H9 (cell line): ENCODE measurements at regions not wholly inside any gene's neighbourhood (a gene's known extent, or its start where the extent isn't known, plus 50 kb on each side); places are given as distances from the start of the nearest gene placed in this dataset.

Experiments used
- DNase-seq: peaks from one replicate; pipeline ENCODE4 v3.0.0-alpha.2; 2017
- H2AFZ ChIP-seq: one replicate; pipeline ENCODE4 v1.6.1; 2013; ENCODE audit warnings: mild to moderate bottlenecking, low read length, control low read depth, moderate library complexity
- H2AK5ac ChIP-seq: 2 replicates; pipeline ENCODE4 v1.6.1; 2013; ENCODE audit warnings: low read length, control low read depth, mixed read lengths; ENCODE audit not compliant: insufficient read length
- H2BK120ac ChIP-seq: one replicate; pipeline ENCODE4 v1.6.1; 2013; ENCODE audit warnings: low read depth, mild to moderate bottlenecking, low read length, control low read depth, inconsistent platforms; ENCODE audit not compliant: poor library complexity, severe bottlenecking
- H2BK12ac ChIP-seq: 2 replicates; pipeline ENCODE4 v1.6.1; 2013; ENCODE audit warnings: low read length, control low read depth, mixed read lengths, low read depth; ENCODE audit not compliant: insufficient read length
- H2BK15ac ChIP-seq: 2 replicates; pipeline ENCODE4 v1.6.1; 2013; ENCODE audit warnings: low read depth, low read length, control low read depth
- H2BK20ac ChIP-seq: one replicate; pipeline ENCODE4 v1.6.1; 2013; ENCODE audit warnings: low read depth, mild to moderate bottlenecking, low read length, control low read depth, inconsistent platforms; ENCODE audit not compliant: poor library complexity, severe bottlenecking
- H2BK5ac ChIP-seq: 2 replicates; pipeline ENCODE4 v1.6.1; 2013; ENCODE audit warnings: low read length, control low read depth, mixed read lengths; ENCODE audit not compliant: insufficient read length
- H3K14ac ChIP-seq: 2 replicates; pipeline ENCODE4 v1.6.1; 2013; ENCODE audit warnings: low read length, control low read depth; ENCODE audit not compliant: insufficient read depth
- H3K18ac ChIP-seq: 2 replicates; pipeline ENCODE4 v1.6.1; 2013; ENCODE audit warnings: low read depth, mild to moderate bottlenecking, mixed read lengths, low read length, control low read depth; ENCODE audit not compliant: insufficient read length
- H3K23ac ChIP-seq: 2 replicates; pipeline ENCODE4 v1.6.1; 2013; ENCODE audit warnings: low read length, control low read depth, mixed read lengths, low read depth; ENCODE audit not compliant: insufficient read length
- H3K23me2 ChIP-seq: 2 replicates; pipeline ENCODE4 v1.6.1; 2013; ENCODE audit warnings: low read depth, mild to moderate bottlenecking, mixed read lengths, low read length, control low read depth; ENCODE audit not compliant: insufficient read length, poor library complexity, severe bottlenecking
- H3K27ac ChIP-seq: 2 replicates; pipeline ENCODE4 v1.5.1; 2013; ENCODE audit warnings: low read length, control low read depth, mixed read lengths, low read depth; ENCODE audit not compliant: insufficient read length
- H3K27me3 ChIP-seq: 2 replicates; pipeline ENCODE4 v1.6.1; 2013; ENCODE audit warnings: low read length, control low read depth, inconsistent platforms; ENCODE audit not compliant: insufficient read depth
- H3K4ac ChIP-seq: 2 replicates; pipeline ENCODE4 v1.6.1; 2013; ENCODE audit warnings: low read depth, mild to moderate bottlenecking, control low read depth, inconsistent platforms, low read length, moderate library complexity
- H3K4me1 ChIP-seq: 2 replicates; pipeline ENCODE4 v1.6.1; 2013; ENCODE audit warnings: low read length, control low read depth, inconsistent platforms; ENCODE audit not compliant: insufficient read depth
- H3K4me2 ChIP-seq: 2 replicates; pipeline ENCODE4 v1.6.1; 2013; ENCODE audit warnings: low read length, control low read depth, mixed read lengths; ENCODE audit not compliant: insufficient read length, insufficient read depth
- H3K56ac ChIP-seq: 2 replicates; pipeline ENCODE4 v1.6.1; 2013; ENCODE audit warnings: low read depth, mild to moderate bottlenecking, mixed read lengths, low read length, control low read depth; ENCODE audit not compliant: insufficient read length
- H3K79me1 ChIP-seq: 2 replicates; pipeline ENCODE4 v1.6.1; 2013; ENCODE audit warnings: low read depth, mild to moderate bottlenecking, moderate library complexity, low read length, control low read depth, inconsistent platforms; ENCODE audit not compliant: insufficient read depth, poor library complexity, severe bottlenecking
- H3K79me2 ChIP-seq: 2 replicates; pipeline ENCODE4 v1.6.1; 2013; ENCODE audit warnings: low read length, control low read depth, inconsistent platforms; ENCODE audit not compliant: insufficient read depth
- H3K9ac ChIP-seq: 2 replicates; pipeline ENCODE4 v1.6.1; 2013; ENCODE audit warnings: low read length, control low read depth, mixed read lengths; ENCODE audit not compliant: insufficient read length; ENCODE audit errors: extremely low read depth
- H3K9me3 ChIP-seq: one replicate; pipeline ENCODE4 v1.6.1; 2013; ENCODE audit warnings: low read depth, low read length, inconsistent platforms; ENCODE audit not compliant: control insufficient read depth
- H3T11ph ChIP-seq: one replicate; pipeline ENCODE4 v1.6.1; 2013; ENCODE audit warnings: mild to moderate bottlenecking, low read length, control low read depth, inconsistent platforms
- H4K20me1 ChIP-seq: one replicate; pipeline ENCODE4 v1.6.1; 2013; ENCODE audit not compliant: control insufficient read depth, insufficient read length, insufficient read depth
- H4K5ac ChIP-seq: 2 replicates; pipeline ENCODE4 v1.6.1; 2013; ENCODE audit warnings: low read depth, mild to moderate bottlenecking, mixed read lengths, low read length, control low read depth; ENCODE audit not compliant: insufficient read length
- H4K8ac ChIP-seq: replicated peaks from 2 replicates; pipeline ENCODE4 v1.6.1; 2013; ENCODE audit warnings: low read length, control low read depth, mixed read lengths, low read depth; ENCODE audit not compliant: insufficient read length
- H4K91ac ChIP-seq: 2 replicates; pipeline ENCODE4 v1.6.1; 2013; ENCODE audit warnings: low read depth, mild to moderate bottlenecking, moderate library complexity, mixed read lengths, low read length, control low read depth; ENCODE audit not compliant: insufficient read length
- H3K27ac Mint-ChIP-seq, 3 experiments: 2 replicates in 2 of 3; 3 replicates in 1 of 3; pipeline ENCODE4 v1.8.0; 2020 to 2021; ENCODE audit warnings: mixed read lengths in 3 of 3, mild to moderate bottlenecking in 1 of 3, moderate library complexity in 1 of 3
- H3K27me3 Mint-ChIP-seq: 2 replicates; pipeline ENCODE4 v1.8.0; 2021; ENCODE audit warnings: low read depth, mild to moderate bottlenecking, moderate library complexity, mixed read lengths
- H3K36me3 Mint-ChIP-seq, 3 experiments: 2 replicates in 2 of 3; 3 replicates in 1 of 3; pipeline ENCODE4 v1.8.0; 2020 to 2021; ENCODE audit warnings: low read depth in 3 of 3, mixed read lengths in 3 of 3; ENCODE audit not compliant: insufficient read depth in 1 of 3
- H3K4me1 Mint-ChIP-seq, 2 experiments: 2 replicates each; pipeline ENCODE4 v1.8.0; 2020; ENCODE audit warnings: mixed read lengths in 2 of 2
- H3K4me3 Mint-ChIP-seq, 2 experiments: 2 replicates in 1 of 2; 3 replicates in 1 of 2; pipeline ENCODE4 v1.8.0; 2020 to 2021; ENCODE audit warnings: mild to moderate bottlenecking in 2 of 2, mixed read lengths in 2 of 2, moderate library complexity in 1 of 2
- H3K9me3 Mint-ChIP-seq, 2 experiments: 2 replicates in 1 of 2; 3 replicates in 1 of 2; pipeline ENCODE4 v1.8.0; 2020; ENCODE audit warnings: mild to moderate bottlenecking in 2 of 2, mixed read lengths in 2 of 2, moderate library complexity in 1 of 2
- CTCF ChIP-seq: fragments of 200-600 bp; sonication (generic); conservative IDR thresholded peaks from 3 replicates; pipeline ENCODE4 v1.8.0; 2021; ENCODE audit warnings: antibody characterized with exemption, mild to moderate bottlenecking
- whole genome bisulfite sequencing: extraction: QIAGEN DNeasy Blood & Tissue Kit; methylation state at CpG from one replicate; pipeline ENCODE4 v1.1.7; 2013; ENCODE audit warnings: missing lambda C conversion rate, low lambda C conversion rate, mixed read lengths; ENCODE audit not compliant: insufficient read length; ENCODE audit errors: extremely low coverage; 5-methylcytosine and 5-hydroxymethylcytosine counted together

- Histone ChIP-seq H2BK20ac (no peak overlapping the region), H2AK5ac (no peak overlapping the region), H4K20me1 (no peaks in the 10 kb centered on the region), H2BK120ac (no peak overlapping the region), H3K4me2 (no peak overlapping the region), H3T11ph (no peak overlapping the region), H3K23me2 (no peaks in the 10 kb centered on the region), H3K27me3 (no peaks in the 10 kb centered on the region), H2BK5ac (no peak overlapping the region), H3K23ac (no peak overlapping the region), H4K91ac (no peak overlapping the region), H3K79me1 (no peaks in the 10 kb centered on the region), H2BK15ac (no peak overlapping the region), H3K18ac (no peak overlapping the region), H2BK12ac (no peak overlapping the region), H4K5ac (no peak overlapping the region), H2AFZ (no peak overlapping the region), H3K9ac (no peak overlapping the region), H3K9me3 (no peaks in the 10 kb centered on the region), H3K27ac (no peak overlapping the region), H3K56ac (no peak overlapping the region), H3K4me1 (no peaks in the 10 kb centered on the region), H4K8ac (no peak overlapping the region), H3K4ac (no peak overlapping the region), H3K79me2 (no peaks in the 10 kb centered on the region), H3K14ac (no peak overlapping the region)
- no peak overlapping the region for H3K4me3 Mint-ChIP-seq
- no peak overlapping the region for H3K27ac Mint-ChIP-seq
- no peak for DNase-seq
- H3K4me1 Mint-ChIP-seq: peaks cover 6 to 9% of the 10 kb centered on the region in 2 experiments; a peak in 3 of 4 replicates
- no CpG with 5 or more reads among the region's 5 CpGs for WGBS
- no peaks in the 10 kb centered on the region for H3K27me3 Mint-ChIP-seq
- H3K9me3 Mint-ChIP-seq: no peaks in the 10 kb centered on the region
- no peaks in the 10 kb centered on the region for H3K36me3 Mint-ChIP-seq
- TF ChIP-seq CTCF: no peak
Observed at GRCh38 chr7:153030976-153031375, 271.4 kb downstream of the ACTR3B start.
